T-helper 1 cell treated with Interleukin-12 subunit alpha and Interleukin-12 subunit beta and Interleukin-4 antibody, amounts not matched to agents 30 μg/mL and 1 μg/mL, for 36 hours (primary cell): ENCODE measurements at regions not wholly inside any gene's neighbourhood (a gene's known extent, or its start where the extent isn't known, plus 50 kb on each side); places are given as distances from the start of the nearest gene placed in this dataset.

Experiments used
- H3K27ac Mint-ChIP-seq: one replicate; pipeline ENCODE4 v1.8.0; 2021; ENCODE audit warnings: mild to moderate bottlenecking, mixed read lengths
- H3K27me3 Mint-ChIP-seq: one replicate; pipeline ENCODE4 v1.8.0; 2021; ENCODE audit warnings: low read depth, mixed read lengths
- H3K36me3 Mint-ChIP-seq: one replicate; pipeline ENCODE4 v1.8.0; 2021; ENCODE audit warnings: low read depth, mixed read lengths
- H3K4me1 Mint-ChIP-seq: one replicate; pipeline ENCODE4 v1.8.0; 2021; ENCODE audit warnings: low read depth, mixed read lengths
- H3K4me3 Mint-ChIP-seq: one replicate; pipeline ENCODE4 v1.8.0; 2021; ENCODE audit warnings: mild to moderate bottlenecking, moderate library complexity, mixed read lengths
- H3K9me3 Mint-ChIP-seq: one replicate; pipeline ENCODE4 v1.8.0; 2021; ENCODE audit warnings: mixed read lengths

GRCh38 chr6:146893690-146894089 lies 294.9 kb downstream of the ADGB start:
- no peaks in the 10 kb centered on the region for H3K36me3 Mint-ChIP-seq
- peaks cover 15% of the 10 kb centered on the region for H3K27me3 Mint-ChIP-seq
- no peak overlapping the region for H3K27ac Mint-ChIP-seq
- H3K4me1 Mint-ChIP-seq: peaks cover 9% of the 10 kb centered on the region
- H3K9me3 Mint-ChIP-seq: no peaks in the 10 kb centered on the region
- no peak overlapping the region for H3K4me3 Mint-ChIP-seq

- Mint-ChIP-seq H3K4me3 (no peak overlapping the region), H3K27ac (no peak overlapping the region), H3K36me3 (no peaks in the 10 kb centered on the region), H3K4me1 (peaks cover 9% of the 10 kb centered on the region), H3K27me3 (peaks cover 15% of the 10 kb centered on the region), H3K9me3 (no peaks in the 10 kb centered on the region)
Observed at GRCh38 chr6:146894624-146895023, 295.9 kb downstream of the ADGB start.

- Mint-ChIP-seq H3K36me3 (no peaks in the 10 kb centered on the region), H3K4me3 (no peak overlapping the region), H3K27ac (no peak overlapping the region), H3K9me3 (no peaks in the 10 kb centered on the region), H3K4me1 (peaks cover 9% of the 10 kb centered on the region), H3K27me3 (peaks cover 15% of the 10 kb centered on the region)
Observed at GRCh38 chr6:146895101-146895771, 296.5 kb downstream of the ADGB start.

GRCh38 chr6:146895772-146896061 lies 296.9 kb downstream of the ADGB start:
- Mint-ChIP-seq H3K4me1 (peaks cover 9% of the 10 kb centered on the region), H3K4me3 (no peak overlapping the region), H3K27ac (no peak overlapping the region), H3K27me3 (peaks cover 15% of the 10 kb centered on the region), H3K9me3 (no peaks in the 10 kb centered on the region), H3K36me3 (no peaks in the 10 kb centered on the region)

GRCh38 chr6:146896062-146896813 lies 297.5 kb downstream of the ADGB start:
- no peaks in the 10 kb centered on the region for H3K9me3 Mint-ChIP-seq
- peaks cover 9% of the 10 kb centered on the region for H3K4me1 Mint-ChIP-seq
- no peak overlapping the region for H3K4me3 Mint-ChIP-seq
- H3K27me3 Mint-ChIP-seq: peaks cover 15% of the 10 kb centered on the region
- H3K36me3 Mint-ChIP-seq: no peaks in the 10 kb centered on the region
- H3K27ac Mint-ChIP-seq: no peak overlapping the region

- no peak overlapping the region for H3K27ac Mint-ChIP-seq
- H3K4me3 Mint-ChIP-seq: no peak overlapping the region
- peaks cover 5% of the 10 kb centered on the region for H3K4me1 Mint-ChIP-seq
- H3K27me3 Mint-ChIP-seq: peaks cover 15% of the 10 kb centered on the region
- H3K9me3 Mint-ChIP-seq: no peaks in the 10 kb centered on the region
- H3K36me3 Mint-ChIP-seq: no peaks in the 10 kb centered on the region
Observed at GRCh38 chr6:146896960-146897701, 298.4 kb downstream of the ADGB start.

GRCh38 chr6:146898069-146898887 lies 299.5 kb downstream of the ADGB start:
- Mint-ChIP-seq H3K4me3 (no peak overlapping the region), H3K4me1 (no peaks in the 10 kb centered on the region), H3K9me3 (no peaks in the 10 kb centered on the region), H3K27ac (no peak overlapping the region), H3K36me3 (no peaks in the 10 kb centered on the region), H3K27me3 (peaks cover 15% of the 10 kb centered on the region)

GRCh38 chr6:146898888-146899227 lies 300.1 kb downstream of the ADGB start:
- Mint-ChIP-seq H3K36me3 (no peaks in the 10 kb centered on the region), H3K4me1 (no peaks in the 10 kb centered on the region), H3K4me3 (no peak overlapping the region), H3K9me3 (no peaks in the 10 kb centered on the region), H3K27me3 (peaks cover 15% of the 10 kb centered on the region), H3K27ac (no peak overlapping the region)

GRCh38 chr6:146901940-146902816 lies 302.0 kb upstream of the STXBP5 start:
- Mint-ChIP-seq H3K27ac (no peak overlapping the region), H3K4me1 (no peaks in the 10 kb centered on the region), H3K9me3 (no peaks in the 10 kb centered on the region), H3K27me3 (peaks cover 8% of the 10 kb centered on the region), H3K36me3 (no peaks in the 10 kb centered on the region), H3K4me3 (no peak overlapping the region)

GRCh38 chr6:146902846-146903245 lies 301.4 kb upstream of the STXBP5 start:
- no peak overlapping the region for H3K4me3 Mint-ChIP-seq
- H3K27me3 Mint-ChIP-seq: peaks cover 2% of the 10 kb centered on the region
- no peaks in the 10 kb centered on the region for H3K4me1 Mint-ChIP-seq
- H3K27ac Mint-ChIP-seq: no peak overlapping the region
- no peaks in the 10 kb centered on the region for H3K9me3 Mint-ChIP-seq
- H3K36me3 Mint-ChIP-seq: no peaks in the 10 kb centered on the region

- no peak overlapping the region for H3K27ac Mint-ChIP-seq
- no peaks in the 10 kb centered on the region for H3K9me3 Mint-ChIP-seq
- no peaks in the 10 kb centered on the region for H3K36me3 Mint-ChIP-seq
- no peaks in the 10 kb centered on the region for H3K27me3 Mint-ChIP-seq
- H3K4me1 Mint-ChIP-seq: no peaks in the 10 kb centered on the region
- no peak overlapping the region for H3K4me3 Mint-ChIP-seq
Observed at GRCh38 chr6:146903451-146903850, 300.8 kb upstream of the STXBP5 start.

- H3K4me1 Mint-ChIP-seq: no peaks in the 10 kb centered on the region
- no peaks in the 10 kb centered on the region for H3K27me3 Mint-ChIP-seq
- H3K4me3 Mint-ChIP-seq: no peak overlapping the region
- no peaks in the 10 kb centered on the region for H3K9me3 Mint-ChIP-seq
- no peak overlapping the region for H3K27ac Mint-ChIP-seq
- H3K36me3 Mint-ChIP-seq: no peaks in the 10 kb centered on the region
Observed at GRCh38 chr6:146904596-146904995, 299.6 kb upstream of the STXBP5 start.

- Mint-ChIP-seq H3K36me3 (no peaks in the 10 kb centered on the region), H3K27me3 (no peaks in the 10 kb centered on the region), H3K9me3 (no peaks in the 10 kb centered on the region), H3K4me1 (no peaks in the 10 kb centered on the region), H3K27ac (no peak overlapping the region), H3K4me3 (no peak overlapping the region)
Observed at GRCh38 chr6:146905181-146905704, 299.0 kb upstream of the STXBP5 start.
